ENCODE measurements at regions not wholly inside any gene's neighbourhood (a gene's known extent, or its start where the extent isn't known, plus 50 kb on each side); places are given as distances from the start of the nearest gene placed in this dataset.

GRCh38 chr5:125044491-125045282 lies 298.2 kb upstream of the ZNF608 start:
- TF ChIP-seq CTCF (conservative IDR thresholded peaks at IDR 0.05; ENCODE audit: low read depth, low read length) (no peak), EZH2 (IDR thresholded peaks at IDR 0.05; ENCODE audit: low read length, unreplicated experiment) (no peak)
